ENCODE measurements at regions not wholly inside any gene's neighbourhood (a gene's known extent, or its start where the extent isn't known, plus 50 kb on each side); places are given as distances from the start of the nearest gene placed in this dataset.

- TF ChIP-seq, protein P1, sequence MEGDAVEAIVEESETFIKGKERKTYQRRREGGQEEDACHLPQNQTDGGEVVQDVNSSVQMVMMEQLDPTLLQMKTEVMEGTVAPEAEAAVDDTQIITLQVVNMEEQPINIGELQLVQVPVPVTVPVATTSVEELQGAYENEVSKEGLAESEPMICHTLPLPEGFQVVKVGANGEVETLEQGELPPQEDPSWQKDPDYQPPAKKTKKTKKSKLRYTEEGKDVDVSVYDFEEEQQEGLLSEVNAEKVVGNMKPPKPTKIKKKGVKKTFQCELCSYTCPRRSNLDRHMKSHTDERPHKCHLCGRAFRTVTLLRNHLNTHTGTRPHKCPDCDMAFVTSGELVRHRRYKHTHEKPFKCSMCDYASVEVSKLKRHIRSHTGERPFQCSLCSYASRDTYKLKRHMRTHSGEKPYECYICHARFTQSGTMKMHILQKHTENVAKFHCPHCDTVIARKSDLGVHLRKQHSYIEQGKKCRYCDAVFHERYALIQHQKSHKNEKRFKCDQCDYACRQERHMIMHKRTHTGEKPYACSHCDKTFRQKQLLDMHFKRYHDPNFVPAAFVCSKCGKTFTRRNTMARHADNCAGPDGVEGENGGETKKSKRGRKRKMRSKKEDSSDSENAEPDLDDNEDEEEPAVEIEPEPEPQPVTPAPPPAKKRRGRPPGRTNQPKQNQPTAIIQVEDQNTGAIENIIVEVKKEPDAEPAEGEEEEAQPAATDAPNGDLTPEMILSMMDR (IDR thresholded peaks at IDR 0.05; ENCODE audit: low read depth, low read length, poor library complexity, severe bottlenecking): no peak
- TF ChIP-seq EZH2phosphoT487 (IDR thresholded peaks at IDR 0.05; ENCODE audit: borderline replicate concordance, low read length): no peak
Measured at GRCh38 chr5:101611039-101611438, 685.0 kb downstream of the SLCO4C1 start.

Data from DOHH2 (cell line).